Thoracic aorta (tissue), 2 donors: ENCODE measurements at regions not wholly inside any gene's neighbourhood (a gene's known extent, or its start where the extent isn't known, plus 50 kb on each side); places are given as distances from the start of the nearest gene placed in this dataset.

Experiments used
- ATAC-seq: fragments of 150-250 bp; one replicate; pipeline ENCODE4 v1.8.0; 2017; ENCODE audit warnings: low read depth; ENCODE audit not compliant: insufficient number of reproducible peaks, low FRiP score
- DNase-seq: peaks from one replicate; pipeline ENCODE4 v3.0.0-alpha.2; 2020; ENCODE audit warnings: low spot score
- H3K27ac ChIP-seq, 2 donors: fragments of 200-600 bp; sonication (generic); 1 replicate in 1 of 2; 2 replicates in 1 of 2; pipeline ENCODE4 v1.5.1; 2016; ENCODE audit warnings: mild to moderate bottlenecking in 2 of 2, moderate library complexity in 2 of 2
- H3K27me3 ChIP-seq: fragments of 200-600 bp; sonication (generic); replicated peaks from 2 replicates; pipeline ENCODE4 v1.6.0; 2016; ENCODE audit warnings: mild to moderate bottlenecking; ENCODE audit not compliant: insufficient read depth
- H3K36me3 ChIP-seq: fragments of 200-600 bp; sonication (generic); one replicate; pipeline ENCODE4 v1.5.1; 2016
- H3K4me1 ChIP-seq, 2 donors: fragments of 200-600 bp; sonication (generic); 1 replicate in 1 of 2; 2 replicates in 1 of 2; pipeline versions ENCODE4 v1.5.1 to v1.6.0; 2016; ENCODE audit warnings: low read depth in 2 of 2, mild to moderate bottlenecking in 1 of 2; ENCODE audit not compliant: control insufficient read depth in 1 of 2
- H3K4me3 ChIP-seq: fragments of 200-600 bp; sonication (generic); 2 replicates; pipeline ENCODE4 v1.5.1; 2016; ENCODE audit warnings: mild to moderate bottlenecking
- H3K9me3 ChIP-seq: fragments of 200-600 bp; sonication (generic); 2 replicates; pipeline ENCODE4 v1.5.1; 2016
- CTCF ChIP-seq: fragments of 200-600 bp; sonication (generic); IDR thresholded peaks from one replicate; pipeline ENCODE4 v1.5.1; 2019; ENCODE audit warnings: antibody characterized with exemption

DNA sequence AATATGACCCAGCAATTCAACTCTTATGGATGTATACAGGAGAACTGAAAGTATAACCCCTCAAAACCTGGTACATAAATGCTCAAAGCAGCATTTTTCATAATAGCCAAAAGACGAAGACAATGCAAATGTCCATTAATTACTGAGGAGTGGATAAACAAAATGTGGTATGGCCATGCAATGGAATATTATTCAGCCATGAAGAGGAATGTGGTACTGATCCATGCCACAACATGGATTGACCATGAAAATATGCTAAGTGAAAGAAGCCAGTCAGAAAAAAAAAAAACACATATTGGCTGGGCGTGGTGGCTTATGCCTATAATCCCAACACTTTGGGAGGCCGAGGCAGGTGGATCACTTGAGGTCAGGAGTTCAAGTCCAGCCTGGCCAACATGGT, 74.5 kb upstream of the PLS3 start:
- Histone ChIP-seq H3K4me1 (peaks cover 3 to 7% of the 10 kb centered on the region in 2 donors), H3K36me3 (no peaks in the 10 kb centered on the region), H3K27me3 (no peaks in the 10 kb centered on the region), H3K9me3 (no peaks in the 10 kb centered on the region), H3K27ac (no peak overlapping the region), H3K4me3 (no peak overlapping the region)
- no peak for DNase-seq
- TF ChIP-seq CTCF: no peak
- ATAC-seq: no peak

DNA sequence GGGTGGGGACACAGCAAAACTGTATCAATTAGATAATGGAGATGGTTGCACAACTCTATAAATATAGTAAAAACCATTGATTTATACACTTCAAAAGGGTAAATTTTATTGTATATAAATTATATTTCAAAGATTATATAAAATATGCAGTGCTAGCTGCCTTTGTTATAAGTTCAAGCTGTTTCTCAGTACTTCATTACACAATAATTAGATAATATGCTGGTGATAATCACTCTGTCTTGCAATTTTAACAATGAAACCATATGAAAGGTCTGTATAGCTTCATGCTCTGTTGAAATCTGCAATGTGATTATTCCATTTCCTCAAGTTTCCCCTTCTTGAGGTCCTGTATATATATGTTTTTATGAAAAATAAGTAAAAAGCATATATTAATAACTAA, 73.4 kb upstream of the PLS3 start:
- no peaks in the 10 kb centered on the region for H3K9me3 ChIP-seq
- H3K4me1 ChIP-seq: peaks cover 3 to 8% of the 10 kb centered on the region in 2 donors
- no peak overlapping the region for H3K4me3 ChIP-seq
- H3K27ac ChIP-seq: no peak overlapping the region
- H3K36me3 ChIP-seq: no peaks in the 10 kb centered on the region
- ATAC-seq (no peak), DNase-seq (no peak)
- no peak for TF ChIP-seq CTCF
- H3K27me3 ChIP-seq: no peaks in the 10 kb centered on the region

- TF ChIP-seq CTCF: no peak
- Histone ChIP-seq H3K9me3 (no peaks in the 10 kb centered on the region), H3K4me1 (peaks cover 3 to 22% of the 10 kb centered on the region in 2 donors), H3K27me3 (no peaks in the 10 kb centered on the region), H3K27ac (no peak overlapping the region), H3K36me3 (no peaks in the 10 kb centered on the region), H3K4me3 (no peak overlapping the region)
- DNase-seq (no peak), ATAC-seq (no peak)
These were observed 70.2 kb upstream of the PLS3 start for GRCh38 chrX:115490814-115491213.

- Histone ChIP-seq H3K4me1 (peaks cover 3 to 22% of the 10 kb centered on the region in 2 donors), H3K9me3 (no peaks in the 10 kb centered on the region), H3K4me3 (no peak overlapping the region), H3K36me3 (no peaks in the 10 kb centered on the region), H3K27me3 (no peaks in the 10 kb centered on the region), H3K27ac (peak overlapping the region; percentile 71 to 75)
- TF ChIP-seq CTCF: no peak
- ATAC-seq: no peak
- DNase-seq: no peak
These were observed 69.2 kb upstream of the PLS3 start for GRCh38 chrX:115491766-115492165.

DNA sequence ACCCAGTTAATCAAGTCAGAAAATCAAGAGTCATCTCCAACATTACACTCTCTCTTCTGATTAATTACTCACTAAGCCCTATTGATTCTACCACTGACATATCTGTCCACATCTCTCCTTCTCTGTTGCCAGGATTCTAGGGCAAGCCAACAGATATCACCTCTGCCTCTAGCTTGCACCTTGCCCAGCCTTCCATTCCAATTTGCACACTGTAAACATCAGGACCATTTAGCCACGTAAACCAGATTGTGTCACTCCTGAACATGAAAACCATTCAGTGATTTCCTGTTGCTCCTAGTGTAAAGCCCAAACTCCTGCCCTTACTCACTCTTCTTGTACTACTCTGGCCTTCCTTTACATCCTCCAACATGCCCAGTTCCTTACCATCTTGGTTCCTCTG, 68.0 kb upstream of the PLS3 start:
- ATAC-seq (no peak), DNase-seq (no peak)
- Histone ChIP-seq H3K4me1 (peaks cover 3 to 22% of the 10 kb centered on the region in 2 donors), H3K27me3 (no peaks in the 10 kb centered on the region), H3K27ac (peak overlapping the region in 1 of 2 donors; percentile 75), H3K9me3 (no peaks in the 10 kb centered on the region), H3K36me3 (no peaks in the 10 kb centered on the region), H3K4me3 (no peak overlapping the region)
- no peak for TF ChIP-seq CTCF
